RCC 7860 (cell line): ENCODE measurements at regions not wholly inside any gene's neighbourhood (a gene's known extent, or its start where the extent isn't known, plus 50 kb on each side); places are given as distances from the start of the nearest gene placed in this dataset.
"Not testable (repeated sequence)": the region's sequence is repeated elsewhere in the genome, so short reads cannot be mapped to it uniquely, and the experiment has no call there.

Experiments used
- DNase-seq: peaks from one replicate; pipeline ENCODE4 v3.0.0-alpha.2; 2015; ENCODE audit warnings: low spot score
- FAIRE-seq: peaks from 2 replicates; lab custom pipeline; 2012; peaks lifted over from hg19 to GRCh38; lab: Jason Lieb, UNC

DNA sequence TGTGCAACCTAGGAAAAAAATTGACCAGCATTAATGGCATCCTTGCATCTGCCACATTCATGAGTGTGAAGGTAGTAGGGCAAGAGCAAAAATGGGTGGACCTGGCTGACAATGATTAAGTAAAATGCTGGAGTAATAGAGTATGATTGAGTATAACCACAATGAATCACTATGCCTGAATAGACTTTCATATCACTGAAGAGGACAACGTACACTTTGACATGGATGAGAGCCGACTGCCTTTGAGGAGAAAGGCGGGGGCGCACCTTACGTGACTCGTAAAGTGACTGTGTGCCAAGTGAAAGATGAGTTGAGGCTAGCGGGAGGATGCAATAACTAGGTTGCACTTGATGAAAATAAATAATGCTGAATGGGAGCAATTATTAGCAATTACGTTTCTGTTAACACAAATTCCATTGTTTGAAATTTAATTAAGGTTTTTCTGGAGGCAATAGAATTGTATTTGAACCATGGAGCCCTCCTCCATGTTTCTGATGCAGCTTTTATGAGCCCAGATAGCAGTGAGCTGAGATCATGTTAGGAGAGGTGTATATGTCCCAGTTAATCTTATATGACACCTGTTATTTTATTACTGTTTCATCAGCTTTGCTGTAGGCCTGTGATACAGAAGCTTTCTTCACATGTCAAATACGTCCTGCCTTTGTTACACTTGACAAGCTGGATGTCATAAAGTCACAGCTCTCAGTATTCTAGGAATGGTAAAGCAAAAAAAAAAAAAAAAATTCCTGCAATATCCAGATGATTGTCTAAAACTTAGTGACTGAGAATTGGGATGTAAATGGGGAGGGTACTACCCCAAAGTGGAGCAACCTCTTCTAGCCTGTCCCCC is 596.5 kb downstream of the NXPH1 start:
- no peak for FAIRE-seq
- peak; percentile 26 for DNase-seq

DNA sequence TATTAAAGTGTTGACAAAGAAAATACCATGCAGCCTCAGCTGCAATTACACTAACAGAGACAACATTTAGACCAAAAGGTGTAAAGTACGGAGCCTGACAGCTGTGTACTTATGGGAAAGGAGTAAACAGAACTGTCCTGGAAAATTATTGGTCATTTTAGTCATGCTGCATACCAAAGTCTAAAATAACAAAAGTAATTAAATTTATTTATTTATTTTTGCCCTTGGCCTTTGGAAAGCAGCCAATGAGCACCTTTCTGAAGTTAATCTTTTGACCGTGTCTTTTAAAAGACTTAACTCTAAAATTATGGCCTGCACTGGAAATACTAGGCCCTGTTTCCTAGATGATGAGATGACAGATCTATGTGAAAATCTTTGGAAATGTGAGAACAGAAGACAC is 597.6 kb downstream of the NXPH1 start:
- FAIRE-seq (no peak), DNase-seq (no peak)

DNA sequence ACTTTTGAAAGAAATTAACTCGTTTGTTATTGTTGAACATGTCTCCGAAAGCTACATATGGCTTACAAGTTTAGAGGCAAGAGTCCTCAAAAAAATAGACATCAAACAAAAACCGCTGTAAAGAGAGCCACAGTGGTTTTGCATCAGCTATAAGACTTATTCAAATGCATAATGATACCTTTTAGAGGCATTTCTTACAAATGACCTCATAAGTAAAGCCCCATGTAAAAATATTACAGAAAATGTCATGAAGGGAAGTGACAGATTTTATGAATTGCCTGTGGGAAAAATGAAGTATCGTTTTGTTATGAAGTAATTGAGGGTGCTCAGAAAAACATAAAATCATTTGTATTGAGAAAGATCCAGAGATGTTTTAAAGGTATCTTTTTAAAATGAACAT is 598.0 kb downstream of the NXPH1 start:
- no peak for FAIRE-seq
- DNase-seq, result no peak

DNA sequence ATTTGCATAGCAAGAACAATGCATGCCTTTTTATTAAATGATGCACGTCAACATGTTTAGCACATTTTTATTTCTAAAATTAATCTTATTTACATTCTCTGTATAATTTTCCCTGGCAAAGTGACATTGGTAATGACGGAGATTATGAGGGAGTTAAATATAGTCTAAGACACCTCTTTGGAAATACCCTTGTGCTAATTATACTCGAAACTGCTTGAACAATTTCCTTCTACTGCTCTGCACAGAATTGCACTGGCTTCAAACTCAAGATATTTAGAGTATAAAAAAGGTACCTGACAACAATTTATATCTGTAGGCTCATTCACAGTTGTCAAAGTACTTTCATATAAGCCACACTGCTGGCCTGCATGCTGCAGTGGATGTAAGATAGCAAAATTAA is 602.7 kb downstream of the NXPH1 start:
- no peak for DNase-seq
- FAIRE-seq, result no peak

DNA sequence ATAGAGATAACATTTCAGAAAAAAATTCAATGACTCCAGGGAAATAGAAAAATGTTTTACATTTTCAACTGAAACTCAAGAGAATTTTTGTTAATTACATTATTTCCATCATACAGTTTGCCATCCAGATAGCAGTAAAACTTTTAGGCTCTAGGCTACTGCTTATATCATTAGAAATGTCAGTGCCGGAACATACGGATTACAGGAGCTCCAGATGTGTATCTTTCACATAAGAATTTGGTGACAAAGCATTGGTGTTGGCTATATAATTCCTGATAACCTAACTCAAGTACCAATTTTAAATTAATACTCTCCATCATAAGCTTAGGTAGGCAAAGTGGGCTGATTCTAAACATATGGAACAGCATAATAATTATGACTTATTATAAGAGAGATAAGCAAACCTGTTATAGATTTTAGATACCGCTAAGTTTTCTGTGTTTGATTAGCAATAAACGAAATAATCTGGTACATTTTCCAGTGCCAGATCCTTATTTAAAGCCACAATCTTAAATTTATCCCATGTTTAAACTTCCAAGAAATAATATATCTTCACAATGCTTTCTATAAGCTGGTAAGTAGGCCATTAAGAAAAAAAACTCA is 637.9 kb downstream of the NXPH1 start:
- DNase-seq, result no peak
- no peak for FAIRE-seq

DNA sequence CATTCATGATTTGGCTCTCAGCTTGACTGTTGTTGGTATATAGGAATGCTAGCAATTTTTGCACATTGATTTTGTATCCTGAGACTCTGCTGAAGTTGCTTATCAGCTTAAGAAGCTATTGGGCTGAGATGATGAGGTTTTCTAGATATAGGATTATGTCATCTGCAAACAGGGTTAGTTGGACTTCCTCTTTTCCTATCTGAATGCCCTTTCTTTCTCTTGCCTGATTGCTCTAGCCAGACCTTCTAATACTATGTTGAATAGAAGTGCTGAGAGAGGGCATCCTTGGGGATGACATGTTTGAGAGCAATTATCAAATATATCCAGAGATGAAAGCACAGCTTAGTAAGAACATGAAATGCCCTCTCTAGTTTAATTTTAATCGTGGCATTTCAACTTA is 642.4 kb downstream of the NXPH1 start:
- DNase-seq, result not testable (repeated sequence)

DNA sequence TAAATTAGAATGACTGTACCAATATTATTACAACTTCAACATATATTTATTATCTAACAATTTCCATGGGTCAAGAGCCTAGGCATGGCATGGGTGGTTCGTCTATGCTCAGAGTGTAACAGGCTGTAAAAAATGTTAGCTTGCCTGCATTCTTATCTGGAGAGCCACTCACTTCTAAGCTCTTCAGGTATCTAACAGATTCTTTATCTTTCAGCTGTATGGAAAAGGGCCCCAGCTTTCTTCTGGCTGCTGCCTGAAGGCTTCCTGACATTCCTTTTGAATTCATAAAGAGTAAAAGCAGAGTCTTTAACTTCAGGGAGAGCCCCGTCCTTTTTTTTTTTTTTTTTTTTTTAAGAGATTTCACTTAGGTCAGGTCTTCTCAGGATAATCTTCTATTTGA is 648.8 kb downstream of the NXPH1 start:
- FAIRE-seq, result no peak

More for the DNA sequence above, 642.4 kb downstream of the NXPH1 start:
- not testable (repeated sequence) for FAIRE-seq

DNA sequence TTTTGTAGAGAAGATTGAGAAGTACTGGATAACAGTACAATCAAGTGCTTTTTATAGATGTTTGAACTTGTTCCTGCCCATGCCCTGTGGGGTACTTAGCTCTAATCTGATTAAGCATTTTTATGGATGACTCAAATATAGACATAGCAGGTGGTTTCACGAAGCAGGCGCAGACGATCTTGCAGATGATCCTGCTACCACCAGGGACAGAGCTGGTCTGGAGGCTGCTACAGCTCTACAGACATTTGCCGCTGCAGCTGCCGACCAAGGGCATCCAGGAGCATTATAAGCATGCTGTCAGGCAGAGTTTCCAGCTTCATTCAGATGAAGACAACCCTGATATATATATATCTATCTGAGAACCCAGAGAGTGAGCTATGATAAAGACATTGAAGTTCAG is 650.4 kb downstream of the NXPH1 start:
- no peak for FAIRE-seq
- no peak for DNase-seq

More for the DNA sequence above, 648.8 kb downstream of the NXPH1 start:
- DNase-seq, result no peak

DNA sequence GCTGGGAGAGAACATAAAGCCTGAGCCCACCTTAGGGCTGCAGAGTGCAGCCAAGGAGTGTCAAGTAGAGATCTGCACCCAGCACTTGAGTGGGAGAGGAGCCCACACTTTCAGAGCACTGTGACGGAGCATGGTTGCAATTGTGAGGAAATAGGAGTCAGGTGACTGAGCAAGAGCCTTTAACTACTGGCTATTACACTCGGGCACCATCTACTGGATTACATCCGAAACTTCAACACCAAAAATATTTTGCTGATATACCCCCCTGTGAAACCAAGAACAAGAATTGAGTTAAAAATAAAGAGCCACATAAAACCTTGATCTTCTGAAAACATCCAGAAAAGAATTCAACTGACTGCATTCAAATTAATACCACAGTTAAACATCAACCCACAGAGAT is 657.9 kb downstream of the NXPH1 start:
- FAIRE-seq (no peak), DNase-seq (peak; percentile 35)

DNA sequence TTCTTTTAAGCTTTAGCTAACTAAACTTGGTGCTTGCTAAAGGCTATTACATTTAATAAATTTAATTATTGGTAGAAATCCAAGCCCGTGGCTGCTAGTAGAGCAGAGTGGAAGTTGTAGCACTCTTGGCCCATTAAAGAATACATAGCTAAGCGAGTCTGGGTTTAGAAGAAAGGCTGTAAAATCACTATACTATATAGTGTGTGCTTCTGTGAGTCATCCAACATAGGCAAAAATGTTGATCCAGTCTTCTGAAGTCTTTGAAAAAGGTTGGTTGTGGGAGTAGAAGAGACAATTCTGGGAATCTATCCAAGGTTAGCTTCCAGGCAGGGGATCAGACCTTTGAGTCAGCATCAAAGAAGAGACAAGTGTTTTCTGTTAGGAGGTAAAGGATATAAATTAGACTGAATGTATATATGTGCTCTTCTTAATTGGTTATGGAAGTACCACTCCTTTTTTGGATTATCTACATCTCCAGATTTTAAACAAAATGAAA is 664.2 kb downstream of the NXPH1 start:
- DNase-seq (no peak), FAIRE-seq (no peak)

DNA sequence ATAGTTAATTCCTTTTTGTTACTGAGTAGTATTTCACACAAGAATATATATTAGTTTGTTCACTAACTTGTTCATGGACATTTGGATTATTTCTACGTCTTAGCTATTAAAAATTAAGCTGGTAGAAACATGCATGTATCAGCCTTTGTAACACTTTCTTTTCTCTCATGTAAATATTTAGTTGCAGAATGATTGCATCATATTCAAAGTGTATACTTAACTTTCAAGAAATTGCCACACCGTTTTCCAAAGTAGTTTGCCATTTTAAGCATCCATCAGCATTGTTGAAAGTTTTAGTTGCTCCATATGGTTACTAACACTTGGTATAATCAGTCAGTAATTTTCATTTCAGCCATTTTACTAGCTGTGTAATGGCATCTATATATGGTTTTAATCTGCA is 666.9 kb downstream of the NXPH1 start:
- DNase-seq (no peak), FAIRE-seq (no peak)

DNA sequence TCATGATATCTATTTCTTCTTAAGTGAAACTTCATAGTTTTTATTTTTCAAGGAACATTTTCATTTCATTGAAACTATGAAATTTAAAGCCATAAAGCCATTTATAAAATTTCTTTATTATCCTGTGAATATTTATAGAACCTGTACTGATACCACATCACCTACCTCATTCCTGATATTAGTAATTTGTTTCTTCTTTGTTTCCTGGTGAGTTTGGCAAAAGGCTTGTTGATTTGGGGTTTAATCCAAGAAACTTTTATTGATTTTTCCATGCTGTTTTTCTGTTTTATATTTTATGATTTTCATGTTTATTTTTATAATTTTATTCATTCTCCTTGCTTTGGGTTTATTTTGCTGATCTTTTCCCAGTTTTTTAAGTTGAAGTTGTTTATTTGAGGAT is 669.4 kb downstream of the NXPH1 start:
- FAIRE-seq, result no peak
- no peak for DNase-seq

DNA sequence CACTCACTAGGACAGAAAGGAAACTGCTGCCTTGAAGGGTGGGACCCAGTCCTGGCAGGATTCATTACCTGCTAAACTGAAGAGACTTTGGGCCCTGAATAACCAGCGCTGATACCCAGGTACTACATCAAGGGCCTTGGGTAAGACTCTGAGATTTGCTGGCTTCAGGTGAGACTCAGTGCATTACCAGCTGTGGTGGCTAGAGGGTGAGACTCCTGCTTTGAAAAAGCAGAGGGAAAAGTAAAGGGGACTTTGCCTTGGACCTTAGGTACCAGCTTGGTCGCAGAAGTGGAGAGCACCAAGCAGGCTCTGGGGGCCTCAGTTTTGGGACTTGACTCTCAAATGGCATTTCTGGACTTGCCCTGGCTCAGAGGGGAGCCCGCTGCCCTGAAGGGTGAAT is 673.3 kb downstream of the NXPH1 start:
- DNase-seq (no peak), FAIRE-seq (no peak)

DNA sequence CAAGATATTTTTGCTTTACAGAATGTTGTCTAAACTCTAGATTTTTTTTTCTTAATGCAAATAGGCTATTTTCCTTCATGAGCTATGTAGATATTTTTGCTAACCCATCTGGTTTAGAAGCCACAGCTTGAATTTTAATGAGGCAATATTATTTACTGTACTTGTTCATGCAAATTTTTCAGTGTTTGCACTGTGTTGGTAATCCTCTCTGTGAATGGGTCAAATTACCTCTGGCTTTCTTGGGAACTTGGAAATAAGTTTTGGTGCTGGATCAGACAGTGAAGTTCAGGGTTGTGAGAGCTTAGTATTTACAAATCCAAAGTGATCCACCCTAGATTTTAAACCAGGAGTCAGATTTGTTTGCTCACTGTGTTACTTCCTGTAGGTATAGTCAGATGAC is 686.9 kb downstream of the NXPH1 start:
- DNase-seq, result no peak
- no peak for FAIRE-seq

DNA sequence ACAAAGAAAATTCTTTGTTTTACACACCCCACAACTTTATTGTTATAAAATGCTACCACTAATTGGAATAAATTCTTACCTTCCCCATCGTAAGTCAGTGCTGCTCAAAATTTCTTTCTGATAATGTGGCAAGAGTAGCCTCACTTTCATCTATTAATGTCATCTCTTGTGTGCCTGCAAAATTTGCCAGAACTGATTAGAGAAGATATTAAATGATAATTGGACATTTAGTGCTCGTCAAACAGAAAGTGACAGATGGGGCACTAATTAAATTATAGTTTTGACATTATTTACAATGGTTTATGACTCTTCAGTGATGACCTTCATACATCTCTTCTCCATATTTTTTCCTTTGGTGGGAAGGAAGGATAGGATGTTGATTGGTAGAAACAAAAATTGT is 690.9 kb downstream of the NXPH1 start:
- no peak for DNase-seq
- FAIRE-seq, result no peak

DNA sequence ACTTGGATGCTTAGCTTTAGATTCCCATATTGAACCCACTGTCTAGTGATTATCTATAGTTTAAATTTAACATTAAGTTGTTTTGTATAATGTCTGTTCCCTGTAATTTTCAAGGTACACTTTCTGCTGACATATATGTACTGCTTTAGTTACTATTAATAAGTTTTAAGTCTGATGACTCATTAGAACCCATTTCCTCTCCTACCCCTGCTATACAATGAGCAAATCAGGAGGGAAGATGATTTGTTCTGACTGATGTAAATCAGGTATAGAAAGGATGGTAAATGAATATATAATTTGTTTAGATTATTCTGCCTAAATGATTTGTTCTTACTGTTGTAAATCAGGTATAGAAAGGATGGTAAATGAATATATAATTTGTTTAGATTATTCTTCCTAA is 691.8 kb downstream of the NXPH1 start:
- no peak for FAIRE-seq
- no peak for DNase-seq

DNA sequence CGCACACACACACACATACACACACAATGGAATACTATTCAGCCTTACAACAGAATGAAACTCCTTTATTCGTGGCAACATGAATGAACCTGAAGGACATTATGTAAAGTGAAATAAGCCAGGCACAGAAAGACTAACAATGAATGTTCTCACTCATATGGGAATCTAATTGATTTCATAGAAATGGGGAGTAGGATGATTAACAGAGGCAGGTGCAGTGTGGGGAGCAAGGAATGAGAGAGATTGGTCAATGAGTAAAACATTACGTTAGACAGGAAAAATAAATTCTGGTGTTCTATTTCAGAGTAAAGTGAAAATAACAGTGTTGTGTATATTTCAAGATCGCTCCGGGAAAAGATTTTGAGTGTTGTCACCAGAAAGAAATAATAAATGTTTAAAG is 694.5 kb downstream of the NXPH1 start:
- FAIRE-seq, result no peak
- DNase-seq, result no peak

DNA sequence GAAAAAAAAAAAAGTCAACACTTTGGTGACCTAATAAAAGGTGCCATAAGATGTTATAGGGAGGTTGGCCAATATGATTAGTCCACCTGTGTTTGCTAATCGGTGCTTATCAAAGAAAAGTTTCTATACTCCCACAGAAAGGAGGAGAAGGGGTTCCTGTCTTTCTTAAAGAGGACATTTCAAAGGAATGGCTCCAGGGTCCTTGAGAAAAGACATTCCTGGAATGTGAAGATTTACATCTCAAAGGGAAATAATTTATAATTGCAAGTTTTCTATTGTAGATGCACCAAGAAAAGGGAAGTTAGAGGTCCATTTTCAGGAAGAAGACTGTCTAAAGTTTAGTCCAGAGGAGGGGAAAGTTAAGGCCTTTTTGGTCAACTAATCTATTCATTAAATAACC is 715.3 kb downstream of the NXPH1 start:
- no peak for DNase-seq
- FAIRE-seq, result no peak

DNA sequence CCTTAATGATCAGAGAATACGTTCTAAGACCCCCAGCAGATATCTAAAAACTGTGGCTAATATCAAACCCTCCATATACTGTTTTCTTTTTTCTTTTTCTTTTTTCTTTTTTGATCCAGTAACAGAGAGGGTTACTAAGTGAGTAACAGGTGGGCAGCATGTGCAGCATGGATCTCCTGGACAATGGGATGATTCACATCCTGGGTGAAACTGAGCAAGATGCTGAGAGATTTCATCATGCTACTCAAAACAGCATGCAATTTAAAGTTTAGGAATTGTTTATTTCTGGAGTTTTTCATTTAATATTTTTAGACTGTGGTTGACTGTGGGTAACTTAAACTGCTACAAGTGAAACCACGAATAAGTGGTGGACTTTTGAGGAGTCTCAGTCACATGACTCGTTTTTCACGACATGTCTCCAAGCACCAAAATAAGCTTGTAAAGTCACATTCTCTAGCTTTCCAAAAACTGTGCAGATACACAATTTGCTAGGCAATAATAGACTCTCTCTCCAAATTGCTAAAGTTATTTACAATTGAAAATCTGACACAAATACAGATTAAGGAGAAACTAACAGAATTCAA is 716.2 kb downstream of the NXPH1 start:
- DNase-seq (peak; percentile 24), FAIRE-seq (no peak)

DNA sequence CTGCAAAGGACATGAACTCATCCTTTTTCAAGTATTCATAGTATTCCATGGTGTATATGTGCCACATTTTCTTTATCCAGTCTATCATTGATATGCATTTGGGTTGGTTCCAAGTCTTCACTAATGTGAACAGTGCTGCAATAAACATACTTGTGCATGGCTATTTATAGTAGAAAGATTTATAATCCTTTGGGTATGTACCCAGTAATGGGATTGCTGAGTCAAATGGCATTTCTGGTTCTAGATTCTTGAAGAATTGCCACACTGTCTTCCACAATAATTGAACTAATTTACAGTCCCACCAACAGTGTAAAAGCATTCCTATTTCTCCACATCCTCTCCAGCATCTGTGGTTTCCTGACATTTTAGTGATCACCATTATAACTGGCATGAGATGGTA is 730.3 kb downstream of the NXPH1 start:
- DNase-seq, FAIRE-seq: not testable (repeated sequence)

DNA sequence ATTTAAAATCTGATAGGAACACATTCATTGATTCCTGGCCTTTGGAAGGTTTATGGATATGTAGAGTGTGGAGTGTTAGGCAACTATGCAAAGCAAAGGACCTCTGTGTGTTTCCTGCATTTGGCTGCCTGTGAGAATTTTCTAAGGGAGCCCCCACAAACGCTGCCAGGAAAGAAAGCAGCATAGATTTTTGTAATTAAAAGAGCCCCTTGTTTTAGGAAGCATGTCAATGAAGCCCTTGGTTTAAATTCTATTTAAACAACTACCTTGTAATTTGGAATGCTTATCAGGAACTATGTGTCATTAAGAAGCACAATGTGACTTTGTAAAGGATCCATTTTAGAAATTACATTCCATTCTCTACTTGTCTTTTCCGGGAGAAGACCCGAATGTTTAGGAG is 742.5 kb downstream of the NXPH1 start:
- DNase-seq (no peak), FAIRE-seq (no peak)

DNA sequence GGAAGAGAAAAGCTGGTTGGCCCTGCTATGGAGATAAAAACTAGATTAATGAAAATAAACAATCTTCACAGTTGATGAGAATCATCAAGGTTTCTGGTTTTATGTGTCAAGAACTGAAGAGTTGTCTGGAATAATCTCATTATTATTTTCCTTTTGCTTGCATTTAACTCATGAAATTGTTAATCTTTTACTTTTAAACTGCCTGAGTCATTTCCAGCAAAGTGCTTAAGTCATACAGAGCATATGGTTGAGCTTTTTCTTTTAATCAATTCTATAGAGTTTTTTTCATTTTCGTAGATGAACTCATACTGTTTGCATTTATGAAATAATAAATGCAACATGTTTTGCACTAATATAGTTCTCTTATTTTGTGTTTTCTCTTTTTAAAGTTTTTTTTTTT is 747.9 kb downstream of the NXPH1 start:
- peak; percentile 18 for DNase-seq
- FAIRE-seq, result peak; percentile 91
